ENCODE measurements at regions not wholly inside any gene's neighbourhood (a gene's known extent, or its start where the extent isn't known, plus 50 kb on each side); places are given as distances from the start of the nearest gene placed in this dataset.

DNA sequence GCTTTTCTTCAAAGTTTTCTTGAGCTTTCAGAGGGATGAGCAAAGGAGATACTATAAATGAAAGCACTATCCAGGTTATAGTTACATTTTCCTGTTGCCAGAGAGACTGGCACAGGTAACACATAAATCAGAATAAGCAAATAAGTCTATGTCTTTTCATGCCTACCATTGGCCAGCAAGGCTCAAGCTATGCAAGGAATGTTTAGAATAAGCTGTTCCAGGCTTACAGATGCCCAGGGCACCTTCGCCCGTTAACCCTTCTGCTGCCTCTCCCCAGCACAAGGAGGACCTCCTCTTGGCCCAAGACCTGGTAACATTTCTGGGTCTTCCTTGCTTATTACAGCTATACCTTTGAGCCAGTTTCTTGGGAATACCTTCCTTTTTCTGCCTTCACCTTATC lies 233.7 kb upstream of the MEIS1 start:
- CTCF ChIA-PET: no interaction called here
- H3K36me3 ChIP-seq (replicated peaks in 1 of 2; ENCODE audit: control insufficient read depth in 1 of 2, insufficient read depth in 2 of 2, low read length in 1 of 2): no peaks in the 10 kb centered on the region
- WGBS (ENCODE audit: low lambda C conversion rate): 15% methylated on average over 2 of the region's 2 CpGs

More for the DNA sequence above, 233.7 kb upstream of the MEIS1 start:
- POLR2A ChIA-PET: no interaction called here
- Histone ChIP-seq H3K4me3 (ENCODE audit: low read depth in 2 of 2, low read length in 1 of 2) (no peak overlapping the region), H3K9ac (no peak overlapping the region), H3K79me2 (ENCODE audit: insufficient read depth) (no peaks in the 10 kb centered on the region), H3F3A (replicated peaks; ENCODE audit: insufficient read depth) (no peaks in the 10 kb centered on the region), H3K27me3 (ENCODE audit: insufficient read depth) (no peaks in the 10 kb centered on the region), H3K9me3 (no peaks in the 10 kb centered on the region), H4K20me1 (ENCODE audit: insufficient read depth) (no peaks in the 10 kb centered on the region), H3K4me1 (ENCODE audit: control insufficient read depth in 1 of 2, insufficient read depth in 2 of 2, low read depth in 1 of 2, low read length in 1 of 2) (no peaks in the 10 kb centered on the region), H3K4me2 (no peak overlapping the region), H2AFZ (ENCODE audit: low read depth) (no peak overlapping the region), H3K27ac (ENCODE audit: low read depth in 2 of 2, low read length in 1 of 2) (no peak overlapping the region), H3K9me2 (no peaks in the 10 kb centered on the region)
- no peak for DNase-seq
- no peak for TF ChIP-seq RCOR1 (IDR thresholded peaks at IDR 0.05; ENCODE audit: low read length)
- TF ChIP-seq, protein P1, sequence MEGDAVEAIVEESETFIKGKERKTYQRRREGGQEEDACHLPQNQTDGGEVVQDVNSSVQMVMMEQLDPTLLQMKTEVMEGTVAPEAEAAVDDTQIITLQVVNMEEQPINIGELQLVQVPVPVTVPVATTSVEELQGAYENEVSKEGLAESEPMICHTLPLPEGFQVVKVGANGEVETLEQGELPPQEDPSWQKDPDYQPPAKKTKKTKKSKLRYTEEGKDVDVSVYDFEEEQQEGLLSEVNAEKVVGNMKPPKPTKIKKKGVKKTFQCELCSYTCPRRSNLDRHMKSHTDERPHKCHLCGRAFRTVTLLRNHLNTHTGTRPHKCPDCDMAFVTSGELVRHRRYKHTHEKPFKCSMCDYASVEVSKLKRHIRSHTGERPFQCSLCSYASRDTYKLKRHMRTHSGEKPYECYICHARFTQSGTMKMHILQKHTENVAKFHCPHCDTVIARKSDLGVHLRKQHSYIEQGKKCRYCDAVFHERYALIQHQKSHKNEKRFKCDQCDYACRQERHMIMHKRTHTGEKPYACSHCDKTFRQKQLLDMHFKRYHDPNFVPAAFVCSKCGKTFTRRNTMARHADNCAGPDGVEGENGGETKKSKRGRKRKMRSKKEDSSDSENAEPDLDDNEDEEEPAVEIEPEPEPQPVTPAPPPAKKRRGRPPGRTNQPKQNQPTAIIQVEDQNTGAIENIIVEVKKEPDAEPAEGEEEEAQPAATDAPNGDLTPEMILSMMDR (IDR thresholded peaks at IDR 0.05): no peak
- no peak for TF ChIP-seq SMC3 (IDR thresholded peaks at IDR 0.05; ENCODE audit: low read depth, low read length)
- TF ChIP-seq MEF2A (IDR thresholded peaks at IDR 0.05; ENCODE audit: borderline replicate concordance, low read depth): no peak
- no peak for TF ChIP-seq IRF3 (IDR thresholded peaks at IDR 0.05; ENCODE audit: low read depth, low read length)
- TF ChIP-seq, protein P2, sequence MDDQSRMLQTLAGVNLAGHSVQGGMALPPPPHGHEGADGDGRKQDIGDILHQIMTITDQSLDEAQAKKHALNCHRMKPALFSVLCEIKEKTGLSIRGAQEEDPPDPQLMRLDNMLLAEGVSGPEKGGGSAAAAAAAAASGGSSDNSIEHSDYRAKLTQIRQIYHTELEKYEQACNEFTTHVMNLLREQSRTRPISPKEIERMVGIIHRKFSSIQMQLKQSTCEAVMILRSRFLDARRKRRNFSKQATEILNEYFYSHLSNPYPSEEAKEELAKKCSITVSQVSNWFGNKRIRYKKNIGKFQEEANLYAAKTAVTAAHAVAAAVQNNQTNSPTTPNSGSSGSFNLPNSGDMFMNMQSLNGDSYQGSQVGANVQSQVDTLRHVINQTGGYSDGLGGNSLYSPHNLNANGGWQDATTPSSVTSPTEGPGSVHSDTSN (IDR thresholded peaks at IDR 0.05): no peak
- TF ChIP-seq POLR2AphosphoS5 (IDR thresholded peaks at IDR 0.05; ENCODE audit: low read depth, low read length): no peak
- TF ChIP-seq MXI1 (IDR thresholded peaks at IDR 0.05; ENCODE audit: low read depth, low read length): no peak
- TF ChIP-seq FOSL2 (IDR thresholded peaks at IDR 0.05; ENCODE audit: borderline replicate concordance, low read depth): no peak
- TF ChIP-seq FOXJ3 (CRISPR knock-in tag; IDR thresholded peaks at IDR 0.05): no peak
- TF ChIP-seq RAD21 (IDR thresholded peaks at IDR 0.05; ENCODE audit: low read length): no peak
- TF ChIP-seq, protein P3, sequence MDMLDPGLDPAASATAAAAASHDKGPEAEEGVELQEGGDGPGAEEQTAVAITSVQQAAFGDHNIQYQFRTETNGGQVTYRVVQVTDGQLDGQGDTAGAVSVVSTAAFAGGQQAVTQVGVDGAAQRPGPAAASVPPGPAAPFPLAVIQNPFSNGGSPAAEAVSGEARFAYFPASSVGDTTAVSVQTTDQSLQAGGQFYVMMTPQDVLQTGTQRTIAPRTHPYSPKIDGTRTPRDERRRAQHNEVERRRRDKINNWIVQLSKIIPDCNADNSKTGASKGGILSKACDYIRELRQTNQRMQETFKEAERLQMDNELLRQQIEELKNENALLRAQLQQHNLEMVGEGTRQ (IDR thresholded peaks at IDR 0.05; ENCODE audit: borderline replicate concordance, low read depth, low read length): no peak
- no peak for TF ChIP-seq RFX5 (IDR thresholded peaks at IDR 0.05; ENCODE audit: low read length)
- TF ChIP-seq TCF12 (IDR thresholded peaks at IDR 0.05): no peak
- TF ChIP-seq GATA2 (CRISPR knock-in tag; IDR thresholded peaks at IDR 0.05): no peak
- no peak for TF ChIP-seq FOXM1 (IDR thresholded peaks at IDR 0.05; ENCODE audit: low read depth)
- TF ChIP-seq MAX (IDR thresholded peaks at IDR 0.05; ENCODE audit: low read depth): no peak
- no peak for TF ChIP-seq YY1 (IDR thresholded peaks at IDR 0.05; ENCODE audit: low read depth)
- no peak for TF ChIP-seq NFIC (IDR thresholded peaks at IDR 0.05; ENCODE audit: borderline replicate concordance)
